HG02571 (cell line): ENCODE measurements at regions not wholly inside any gene's neighbourhood (a gene's known extent, or its start where the extent isn't known, plus 50 kb on each side); places are given as distances from the start of the nearest gene placed in this dataset.

ENCODE experiments used
- ATAC-seq: cut with Tn5 transposase; IDR thresholded peaks from one replicate; pipeline ENCODE4 v1.9.1; 2021; ENCODE audit warnings: mild to moderate bottlenecking, moderate library complexity; ENCODE audit not compliant: unreplicated experiment

DNA sequence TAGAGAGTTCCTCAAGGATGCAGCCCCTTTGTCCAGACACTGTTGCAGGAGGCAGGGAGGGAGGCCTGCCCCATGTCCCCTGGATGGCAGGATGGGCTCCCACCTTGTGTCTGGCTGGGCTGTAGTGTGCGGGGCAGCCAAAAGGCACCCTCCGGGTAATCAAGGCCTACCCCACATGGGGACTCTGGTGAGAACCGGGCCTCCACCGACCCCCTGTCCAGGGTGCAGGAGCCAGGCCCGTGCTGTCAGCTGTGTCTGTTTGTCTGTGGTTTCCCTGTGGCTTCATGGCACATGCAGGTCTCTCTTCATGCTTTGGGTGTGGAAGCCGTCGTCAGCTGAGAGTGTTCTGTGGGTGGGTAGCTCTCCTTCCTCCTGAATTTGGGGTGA lies 1240.9 kb downstream of the BRD1 start:
- no peak for ATAC-seq

DNA sequence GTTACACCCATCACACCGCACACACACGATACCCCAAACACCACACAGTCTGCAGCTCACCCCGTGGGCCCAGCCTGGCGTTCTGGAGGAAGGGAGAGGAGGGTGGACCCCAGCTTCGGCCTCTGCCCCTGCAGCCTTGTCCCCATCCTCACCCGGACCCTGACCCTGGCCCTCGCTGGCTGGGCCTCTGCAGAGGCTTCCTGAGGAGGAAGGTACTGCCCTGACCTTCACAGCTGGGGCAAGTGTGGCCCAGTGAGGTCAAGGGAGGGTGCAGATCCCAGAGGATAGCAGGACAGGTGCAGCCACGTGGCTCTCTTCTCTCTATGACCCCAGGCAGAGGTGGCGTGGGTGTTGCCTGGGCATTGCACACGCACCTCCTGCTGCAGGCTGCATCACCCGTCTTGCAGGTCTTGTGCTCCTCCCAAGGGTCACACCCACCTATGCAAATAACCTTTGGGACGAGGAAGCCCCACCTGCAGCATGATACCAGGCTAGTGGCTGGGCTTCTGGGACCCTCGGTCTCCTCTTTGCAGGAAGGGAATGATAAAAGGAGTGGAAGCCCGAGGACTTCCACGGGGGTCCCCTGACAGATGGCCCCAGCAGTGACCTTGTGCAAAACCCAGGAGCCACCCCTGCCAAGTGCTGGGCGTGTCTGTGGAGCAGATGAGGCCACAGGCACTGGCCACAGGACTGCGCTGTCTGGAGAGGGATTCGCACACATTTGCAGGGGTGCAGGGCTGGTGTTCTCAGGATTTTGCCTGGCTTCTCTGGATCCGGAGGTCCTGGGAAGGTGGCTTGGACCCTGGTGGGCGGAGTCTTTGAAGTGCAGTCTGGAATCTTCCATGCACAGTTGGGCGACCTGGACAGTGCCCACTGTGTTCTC lies 1241.5 kb downstream of the BRD1 start:
- ATAC-seq = no peak

DNA sequence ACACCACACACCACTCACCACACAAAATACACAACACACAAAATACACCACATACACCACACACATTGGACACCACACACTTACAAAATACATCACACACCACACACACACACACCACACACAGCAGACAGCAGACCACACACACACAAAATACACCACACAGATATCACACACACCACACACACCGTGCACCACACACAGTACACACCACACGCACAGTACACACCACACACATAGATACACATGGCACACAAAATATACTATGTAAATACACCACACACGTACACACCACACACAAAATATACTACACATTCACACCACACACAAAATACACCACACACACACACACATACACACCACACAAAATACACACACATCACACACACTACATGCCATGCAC lies 1243.5 kb downstream of the BRD1 start:
- ATAC-seq = no peak

DNA sequence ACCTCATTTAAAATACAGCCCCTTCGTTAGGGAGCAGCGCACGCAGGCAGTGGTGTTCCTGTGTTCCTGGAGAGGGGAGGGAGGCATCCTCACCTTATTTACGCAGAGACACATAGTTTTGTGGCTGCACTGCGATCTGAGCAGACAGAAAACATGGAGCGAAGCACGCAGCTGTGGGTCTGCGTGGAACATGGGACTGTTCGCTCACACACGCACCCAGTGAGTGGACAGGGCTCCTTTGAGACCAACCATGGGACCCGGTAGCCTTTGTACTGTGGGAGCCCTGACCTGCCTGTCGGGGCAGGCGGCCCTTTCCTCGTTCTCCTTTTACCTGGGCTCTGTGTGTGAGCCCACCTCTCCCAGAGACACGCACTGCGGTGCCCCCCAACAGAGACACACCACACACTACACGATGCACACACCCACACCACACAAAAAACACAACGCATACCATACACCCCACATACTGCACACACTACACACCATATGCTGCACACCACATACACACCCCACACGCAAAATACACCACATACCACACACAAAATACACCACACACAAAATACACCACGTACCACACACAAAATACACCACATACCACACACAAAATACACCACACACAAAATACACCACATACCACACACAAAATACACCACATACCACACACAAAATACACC lies 1245.7 kb downstream of the BRD1 start:
- ATAC-seq = no peak

DNA sequence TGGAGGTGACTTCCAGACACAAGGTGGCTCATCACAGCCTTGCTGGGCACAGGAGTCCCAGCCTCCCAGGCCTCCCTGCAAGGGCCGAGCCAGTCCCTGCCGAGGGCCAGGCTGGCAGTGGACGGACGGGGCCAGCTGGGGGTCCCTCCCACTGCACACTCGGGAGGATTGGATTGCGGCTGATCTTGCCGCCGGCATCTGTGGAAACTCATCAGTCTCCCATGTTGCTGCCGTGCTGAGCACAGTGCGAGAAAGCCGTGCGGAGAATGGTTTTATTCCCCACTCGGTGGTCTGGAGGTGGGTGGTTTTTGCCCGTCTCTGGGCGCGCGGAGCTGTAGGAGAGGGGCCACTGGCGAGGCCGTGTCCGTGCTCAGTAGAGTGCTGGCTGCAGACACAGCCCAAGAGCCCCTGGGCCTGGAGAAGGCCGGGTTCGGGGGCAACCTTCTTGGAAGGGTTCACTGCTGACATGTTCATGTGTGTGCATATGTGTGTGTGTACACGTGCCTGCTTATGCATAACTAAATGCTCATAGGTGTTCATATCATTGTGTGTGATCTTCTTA lies 1246.4 kb downstream of the BRD1 start:
- no peak for ATAC-seq

DNA sequence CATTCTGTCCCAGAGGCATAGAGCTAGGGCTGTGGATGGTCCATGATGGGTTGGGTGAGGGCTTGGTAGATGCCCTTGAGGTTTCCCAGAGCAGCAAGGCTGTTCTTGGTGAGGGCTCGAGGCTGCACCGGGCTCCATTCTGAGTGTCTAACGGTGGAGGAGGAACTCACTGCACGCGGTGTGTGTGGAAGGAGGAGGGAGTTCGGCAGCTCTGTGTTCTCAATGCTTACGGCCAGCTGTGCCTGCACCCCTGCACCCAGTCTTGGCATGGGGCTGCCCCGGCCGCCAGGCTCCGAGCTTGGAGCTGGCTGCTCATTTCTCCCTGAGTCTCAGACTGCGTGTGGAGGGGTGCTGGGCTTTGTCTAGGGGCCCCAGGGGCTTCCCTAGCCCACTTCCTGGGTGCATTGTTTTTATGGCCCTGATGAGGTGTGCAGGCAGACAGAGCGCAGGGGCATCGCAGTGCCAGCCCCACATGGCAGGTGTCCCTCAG lies 1247.1 kb downstream of the BRD1 start:
- ATAC-seq = no peak

DNA sequence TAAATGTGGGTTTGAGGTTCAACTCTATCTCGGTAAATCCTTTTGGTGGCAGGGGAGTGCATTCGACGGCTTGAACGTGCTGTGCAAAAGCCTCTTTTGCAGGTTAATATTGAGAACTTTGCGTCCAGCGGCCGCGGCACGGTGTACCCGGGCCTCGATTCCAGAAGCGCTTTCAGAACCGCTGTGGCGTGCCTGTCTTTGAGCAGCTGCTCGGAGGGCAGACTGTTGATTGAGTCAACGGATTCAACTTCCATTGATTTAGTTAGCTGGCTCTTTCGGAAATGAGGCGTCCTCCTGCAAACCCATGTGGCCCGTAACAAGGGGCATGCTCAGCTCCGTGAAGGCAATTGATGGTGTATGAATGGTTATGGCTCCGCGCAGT lies 1247.8 kb downstream of the BRD1 start:
- no peak for ATAC-seq

DNA sequence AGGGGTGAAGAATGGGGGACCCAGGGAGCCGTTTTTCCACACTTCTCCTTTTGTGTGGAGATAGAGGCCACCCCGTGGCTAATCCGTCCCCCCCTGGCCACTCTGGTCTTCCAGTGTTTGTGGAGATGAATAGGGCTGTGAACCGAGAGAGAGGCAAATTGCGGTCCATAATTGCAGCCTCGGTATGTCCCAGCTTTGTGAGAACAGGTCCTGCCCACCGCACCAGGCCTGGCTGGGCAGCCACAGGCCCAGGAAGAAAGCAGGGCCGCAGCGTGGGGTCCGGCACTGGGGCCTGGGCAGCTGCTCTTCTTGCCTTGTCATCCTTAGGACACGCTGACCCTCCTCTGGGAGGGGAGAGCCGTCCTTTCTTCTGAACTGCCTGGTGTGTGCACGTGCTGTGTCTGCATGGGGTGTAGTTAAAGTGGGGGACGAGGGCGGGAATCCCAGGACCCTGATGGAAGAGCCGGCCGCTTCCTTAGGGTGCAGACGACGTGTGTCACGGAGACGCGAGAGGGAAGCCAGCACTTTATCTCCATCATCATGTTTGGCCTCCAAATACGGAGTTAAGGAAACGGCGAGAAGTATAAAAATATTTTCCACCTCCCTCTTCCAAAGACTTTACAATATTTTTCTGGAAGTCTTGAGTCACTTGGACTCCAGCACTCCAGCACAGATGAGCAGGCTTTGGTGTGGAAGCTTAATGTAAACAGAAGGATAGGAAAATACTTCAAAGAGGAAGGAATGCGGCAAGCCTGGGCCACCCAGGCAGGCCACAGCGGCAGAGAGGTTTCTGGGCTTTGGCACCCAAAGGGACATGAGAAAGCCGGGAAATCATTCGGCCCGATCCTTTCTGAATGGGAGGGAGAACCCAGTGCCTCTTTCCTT lies 1248.4 kb downstream of the BRD1 start:
- no peak for ATAC-seq

DNA sequence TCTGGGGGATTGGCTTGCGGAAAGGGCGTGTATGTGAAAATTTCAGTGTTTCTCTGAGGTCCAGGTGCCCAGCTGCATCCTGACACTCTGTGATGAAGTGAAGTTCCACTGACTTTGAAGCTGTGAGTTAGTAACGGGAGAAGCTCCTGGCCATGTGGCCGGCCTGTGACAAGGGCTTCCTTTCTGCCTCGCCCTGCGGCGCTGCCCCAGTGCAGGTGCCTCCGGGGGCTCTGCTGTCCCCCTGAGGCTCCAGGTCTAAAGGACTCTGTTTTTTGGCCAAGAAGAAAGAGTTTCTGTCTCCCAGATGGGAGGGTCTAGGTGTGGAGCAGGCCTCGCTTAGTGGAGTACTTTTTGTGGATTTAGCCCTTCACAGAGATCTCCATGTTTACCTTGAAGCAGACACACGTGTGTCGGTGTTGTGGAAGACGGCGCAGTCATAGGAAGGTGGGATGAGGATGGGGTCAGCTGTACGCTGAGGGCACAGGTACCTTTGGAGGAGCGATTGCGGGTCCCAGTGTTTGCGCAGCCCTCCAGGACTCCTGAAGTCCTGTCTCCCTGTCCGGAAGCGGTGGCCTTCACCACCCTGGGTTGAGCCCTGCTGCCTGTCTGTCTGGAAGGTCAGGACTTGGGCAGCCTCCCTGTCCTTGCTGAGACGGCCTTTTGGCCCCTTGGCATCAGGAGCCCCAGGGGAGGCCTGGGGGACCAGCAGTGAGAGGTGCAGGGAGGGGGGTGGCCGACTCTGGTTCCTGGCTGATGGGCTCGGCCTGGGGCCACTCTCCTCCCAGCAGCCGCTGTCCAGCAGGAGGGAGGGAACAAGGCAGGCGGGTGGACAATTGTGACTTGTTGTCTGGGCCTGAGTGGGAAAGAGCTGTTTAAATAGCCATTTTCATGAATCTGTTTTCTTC lies 1249.3 kb downstream of the BRD1 start:
- no peak for ATAC-seq

DNA sequence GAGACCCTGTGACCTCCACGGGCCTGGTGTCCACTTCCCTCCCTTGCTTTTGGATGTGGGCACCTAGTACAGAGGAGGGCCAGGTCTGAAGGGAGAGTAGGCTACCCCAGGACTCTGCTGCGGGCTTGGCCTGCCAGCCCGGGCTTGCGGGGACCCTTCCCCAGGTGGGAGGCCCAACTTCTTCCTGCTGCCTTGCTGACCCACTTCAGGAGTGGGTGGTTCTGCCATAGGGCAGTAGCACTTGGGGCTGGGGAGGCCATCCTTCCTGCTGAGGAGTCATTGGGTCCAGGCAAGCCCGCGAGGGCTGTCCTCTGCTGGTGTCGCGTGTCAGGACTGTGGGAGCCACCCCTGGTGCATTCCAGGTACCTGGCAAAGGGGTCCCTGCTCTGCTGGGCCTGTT lies 1250.0 kb downstream of the BRD1 start:
- no peak for ATAC-seq

DNA sequence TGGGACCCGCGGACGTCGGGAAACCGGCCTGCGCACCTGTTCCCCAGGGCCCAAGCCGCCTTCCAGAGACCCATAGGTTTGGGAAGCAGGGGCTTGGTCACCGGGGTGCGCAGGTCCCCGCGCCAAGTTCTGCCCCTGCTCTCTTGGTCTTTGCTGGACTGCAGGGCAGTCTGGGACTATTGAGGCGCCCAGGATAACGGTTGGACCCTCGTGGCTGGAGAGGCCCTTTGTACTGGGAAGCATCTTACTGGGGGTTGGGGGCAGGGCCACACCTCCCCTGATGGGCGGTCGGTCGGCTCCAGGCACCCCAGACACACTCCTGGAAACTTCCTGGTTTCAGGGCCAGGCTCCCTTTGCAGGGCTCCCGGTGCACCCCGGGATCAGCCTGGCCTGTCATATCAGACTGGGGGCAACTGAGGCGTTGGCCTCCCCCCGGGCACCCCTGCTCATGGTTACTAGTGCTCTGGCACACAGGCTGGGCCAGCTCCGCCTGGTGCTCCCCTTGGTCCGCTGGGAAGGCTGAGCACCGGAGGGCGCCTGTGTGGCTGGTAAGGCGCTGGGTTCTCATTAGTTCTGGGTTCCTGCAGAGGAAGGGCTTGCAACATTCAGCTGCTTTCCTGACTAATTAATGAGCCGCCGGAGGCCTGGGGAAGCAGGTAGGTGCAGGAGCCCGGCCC lies 1250.5 kb downstream of the BRD1 start:
- ATAC-seq = no peak

DNA sequence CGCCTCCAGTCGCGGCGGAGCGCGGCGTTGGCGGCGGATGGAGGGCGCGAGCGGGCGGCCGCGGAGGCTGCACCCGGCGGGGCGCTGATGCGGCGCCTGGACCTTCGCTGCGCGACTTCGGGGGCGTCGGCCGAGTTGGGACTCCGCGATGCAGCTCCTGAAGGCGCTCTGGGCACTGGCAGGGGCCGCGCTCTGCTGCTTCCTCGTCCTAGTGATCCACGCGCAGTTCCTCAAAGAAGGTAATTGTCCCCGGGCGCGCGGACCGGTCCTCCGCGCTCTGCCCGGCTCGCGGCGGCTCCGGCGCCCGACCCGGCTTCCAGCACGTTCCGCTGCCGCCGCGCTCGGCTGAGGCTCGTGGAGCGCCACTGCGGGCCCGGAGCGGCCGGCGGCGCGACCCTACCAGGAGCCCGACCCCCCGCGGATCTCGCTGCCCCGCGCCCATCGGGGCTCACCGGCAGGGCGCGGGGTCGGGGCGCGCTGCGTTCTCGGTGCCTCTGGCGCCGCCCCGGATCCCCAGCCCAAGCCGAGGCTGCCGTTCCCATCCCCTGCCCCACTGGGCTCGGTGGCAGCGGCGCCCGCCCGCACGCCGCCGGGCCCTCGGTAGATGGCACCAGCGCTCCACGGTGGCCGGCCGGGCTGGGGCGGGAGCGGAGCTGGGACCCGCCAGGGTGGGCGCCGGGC lies 1251.2 kb downstream of the BRD1 start:
- ATAC-seq = no peak

DNA sequence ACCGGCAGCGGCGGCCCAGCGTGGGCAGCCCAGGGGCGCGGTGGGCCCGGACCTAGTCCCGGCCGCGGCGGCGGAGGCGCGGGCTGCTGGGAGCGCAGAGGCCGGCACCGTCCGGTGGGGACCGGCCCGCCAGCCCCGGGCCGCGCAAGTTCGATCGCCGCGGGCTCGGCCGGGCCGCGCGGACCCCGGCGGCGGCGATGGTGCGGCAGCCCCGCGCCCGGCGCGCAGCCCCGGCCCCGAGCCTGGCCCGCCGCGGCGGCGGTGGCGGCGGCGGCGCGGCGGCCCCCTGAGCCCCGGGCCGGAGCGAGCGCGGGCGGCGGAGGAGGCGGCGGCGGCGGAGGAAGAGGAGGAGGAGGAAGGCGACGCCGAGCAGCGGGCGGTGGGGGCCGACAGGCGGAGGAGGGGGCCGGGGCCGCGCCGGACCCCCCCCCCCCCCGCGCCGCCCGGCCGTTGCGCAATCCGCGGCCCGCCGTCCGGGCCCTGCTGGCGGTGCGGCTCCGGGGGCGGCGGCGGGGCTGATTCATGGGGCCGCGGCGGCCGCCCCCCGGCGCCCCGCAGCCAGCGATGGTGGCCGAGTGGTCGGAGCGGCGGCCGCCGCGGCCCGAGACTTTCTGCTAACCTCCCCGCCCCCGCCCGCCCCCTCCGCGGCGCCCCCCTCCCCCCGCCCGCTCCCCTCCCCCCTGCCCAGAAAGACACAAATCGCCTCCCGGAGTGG lies 1251.9 kb downstream of the BRD1 start:
- no peak for ATAC-seq

DNA sequence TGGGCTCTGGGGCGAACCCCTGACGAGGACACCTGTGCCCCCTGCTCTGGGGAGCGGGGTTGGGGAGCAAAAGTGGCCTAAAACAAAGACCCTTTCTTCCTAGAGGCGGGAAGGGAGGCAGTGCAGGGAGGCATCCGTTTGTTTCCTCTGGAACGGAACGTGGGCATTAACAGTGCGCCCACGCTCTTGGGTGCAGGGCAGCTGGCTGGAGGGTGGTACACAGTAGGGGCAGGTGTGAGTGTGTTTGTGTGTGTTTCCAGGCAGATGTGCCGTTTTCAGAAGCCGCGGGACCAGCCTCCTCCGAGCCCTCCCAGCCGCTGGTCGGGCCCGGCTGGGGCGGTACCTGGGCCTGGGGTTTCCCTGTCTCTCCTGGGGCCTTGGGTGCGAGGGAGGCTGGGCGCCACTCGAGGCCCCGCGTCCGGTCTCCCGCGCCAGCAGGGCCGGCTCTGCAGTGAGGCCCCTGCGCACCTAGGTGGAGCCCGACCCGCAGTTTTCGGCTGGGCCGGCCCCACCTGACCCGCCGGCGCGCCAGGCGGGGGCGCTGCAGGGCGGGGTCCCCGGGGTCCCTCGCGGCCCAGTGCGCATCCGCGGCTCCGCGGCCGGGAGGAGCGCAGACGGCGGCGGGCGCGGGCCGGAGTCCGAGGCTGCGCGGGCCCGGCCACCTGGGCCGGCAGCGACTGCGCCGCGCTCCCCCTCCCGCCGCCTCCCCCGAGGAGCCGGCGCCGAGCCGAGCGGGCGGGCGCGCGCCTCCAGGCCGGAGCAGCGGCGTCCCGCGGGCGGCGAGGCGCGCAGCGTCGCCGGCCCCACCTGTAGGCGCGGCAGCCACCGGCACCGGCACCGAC lies 1252.7 kb downstream of the BRD1 start:
- no peak for ATAC-seq

DNA sequence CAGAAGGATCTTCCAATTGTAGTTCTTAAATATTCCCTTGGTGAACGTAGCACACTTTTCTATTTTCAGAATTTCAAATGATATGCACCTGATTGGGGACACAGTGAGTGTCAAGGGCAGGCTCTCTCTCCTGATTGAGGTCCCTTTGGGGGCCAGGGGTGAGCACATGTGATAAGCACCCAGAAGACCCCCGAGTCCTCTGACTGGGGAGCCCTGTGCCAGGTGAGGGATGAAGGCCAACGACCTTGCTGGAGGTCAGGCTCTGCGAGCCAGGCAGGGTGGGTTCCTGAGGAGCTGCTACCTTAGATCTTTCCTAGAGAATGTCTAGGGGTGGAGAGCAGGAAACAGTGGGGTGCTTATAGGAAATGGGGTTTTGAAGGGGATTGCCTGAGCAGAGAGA lies 1253.9 kb downstream of the BRD1 start:
- no peak for ATAC-seq

DNA sequence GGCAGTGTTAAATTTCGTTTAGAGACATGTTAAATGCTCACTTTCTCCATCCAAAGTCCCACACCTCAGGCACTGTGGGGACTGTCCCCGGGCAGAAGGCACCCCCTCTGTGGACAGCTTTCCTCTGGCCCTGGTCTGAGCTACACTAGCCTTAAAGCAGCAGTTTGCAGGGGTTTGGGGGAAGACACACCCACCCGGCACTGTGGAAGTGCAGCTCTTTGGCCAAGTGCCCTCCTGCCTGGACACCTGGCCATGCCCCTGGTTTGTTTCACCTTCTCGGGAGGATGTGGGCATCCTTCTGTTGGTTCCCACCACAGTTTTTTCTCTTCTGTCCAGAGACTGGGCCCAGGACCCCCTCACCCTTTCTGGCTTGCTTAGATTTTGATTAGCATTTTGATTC lies 1254.7 kb downstream of the BRD1 start:
- no peak for ATAC-seq

DNA sequence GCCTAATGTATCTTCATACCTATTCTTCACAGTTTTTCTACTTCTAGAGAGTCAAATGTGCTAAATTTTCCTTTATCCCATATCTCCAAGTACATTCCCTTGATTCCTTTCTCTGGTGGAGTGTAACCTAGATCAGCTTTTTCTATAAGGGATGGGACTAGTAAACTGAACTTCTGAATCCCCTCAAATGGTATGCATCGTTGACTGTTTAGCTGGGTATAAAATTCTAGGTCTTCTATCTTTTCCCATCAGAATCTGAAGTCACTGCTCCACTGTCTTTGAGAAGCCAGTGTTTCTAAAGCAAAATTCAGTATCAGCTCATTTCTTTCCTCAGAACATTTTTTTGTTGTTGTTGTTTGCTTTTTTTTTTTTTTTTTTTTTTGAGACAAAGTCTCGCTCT lies 1256.8 kb downstream of the BRD1 start:
- no peak for ATAC-seq
